ENCODE measurements at regions not wholly inside any gene's neighbourhood (a gene's known extent, or its start where the extent isn't known, plus 50 kb on each side); places are given as distances from the start of the nearest gene placed in this dataset.

- TF ChIP-seq CTCF (conservative IDR thresholded peaks at IDR 0.05) (no peak), EZH2 (IDR thresholded peaks at IDR 0.05; ENCODE audit: low read depth) (no peak)
Observed at GRCh38 chr4:86432559-86433134, 72.8 kb upstream of the MAPK10 start.
